Activated naive CD4-positive, alpha-beta T cell treated with anti-CD3 and anti-CD28 coated beads, Interleukin-2, amount 50 U/mL, for 72 hours (primary cell): ENCODE measurements at regions not wholly inside any gene's neighbourhood (a gene's known extent, or its start where the extent isn't known, plus 50 kb on each side); places are given as distances from the start of the nearest gene placed in this dataset.
"Not testable (repeated sequence)": the region's sequence is repeated elsewhere in the genome, so short reads cannot be mapped to it uniquely, and the experiment has no call there.

Experiments
- ATAC-seq, 2 donors: fragments of 150-1000 bp; cut with Tn5 transposase; 2 replicates each; pipeline ENCODE4 v1.10.0; 2021; ENCODE audit warnings: mild to moderate bottlenecking in 2 of 2, moderate library complexity in 2 of 2
- DNase-seq, 2 donors: peaks; one replicate each; pipeline ENCODE4 v3.0.0; 2021 to 2022; ENCODE audit warnings: low spot score in 2 of 2
- H3K27ac Mint-ChIP-seq, 2 donors: one replicate each; pipeline ENCODE4 v1.8.0; 2022; ENCODE audit warnings: mild to moderate bottlenecking in 2 of 2, mixed read lengths in 2 of 2
- H3K36me3 Mint-ChIP-seq, 2 donors: one replicate each; pipeline ENCODE4 v1.8.0; 2022; ENCODE audit warnings: mixed read lengths in 2 of 2
- H3K9me3 Mint-ChIP-seq, 2 donors: one replicate each; pipeline ENCODE4 v1.8.0; 2022; ENCODE audit warnings: mixed read lengths in 2 of 2

GRCh38 chr22:49525360-49525759 is 302.3 kb downstream of the BRD1 start:
- Mint-ChIP-seq H3K27ac (no peak overlapping the region), H3K9me3 (no peaks in the 10 kb centered on the region), H3K36me3 (peaks cover 0 to 10% of the 10 kb centered on the region in 2 donors)
- no peak for ATAC-seq
- no peak for DNase-seq

DNA sequence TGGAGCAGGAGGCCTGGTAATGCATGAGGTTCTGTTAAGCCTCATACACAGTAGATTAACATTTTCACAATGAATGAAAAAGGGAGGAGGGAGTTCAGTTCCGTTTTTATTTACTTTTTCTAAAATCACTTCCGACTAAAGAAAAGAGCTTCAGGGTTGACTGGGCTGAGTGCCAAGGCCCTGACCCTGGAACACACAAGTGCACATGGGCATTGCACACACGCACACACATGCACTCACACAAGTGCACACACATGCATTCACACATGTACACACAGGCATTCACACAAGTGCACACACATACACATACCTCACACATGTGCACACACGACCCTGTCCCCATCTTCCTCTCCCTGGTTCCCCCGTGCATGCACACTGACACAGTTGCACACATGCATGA is 303.3 kb downstream of the BRD1 start:
- DNase-seq: no peak
- Mint-ChIP-seq H3K36me3 (peaks cover 0 to 10% of the 10 kb centered on the region in 2 donors), H3K27ac (no peak overlapping the region), H3K9me3 (no peaks in the 10 kb centered on the region)
- no peak for ATAC-seq

DNA sequence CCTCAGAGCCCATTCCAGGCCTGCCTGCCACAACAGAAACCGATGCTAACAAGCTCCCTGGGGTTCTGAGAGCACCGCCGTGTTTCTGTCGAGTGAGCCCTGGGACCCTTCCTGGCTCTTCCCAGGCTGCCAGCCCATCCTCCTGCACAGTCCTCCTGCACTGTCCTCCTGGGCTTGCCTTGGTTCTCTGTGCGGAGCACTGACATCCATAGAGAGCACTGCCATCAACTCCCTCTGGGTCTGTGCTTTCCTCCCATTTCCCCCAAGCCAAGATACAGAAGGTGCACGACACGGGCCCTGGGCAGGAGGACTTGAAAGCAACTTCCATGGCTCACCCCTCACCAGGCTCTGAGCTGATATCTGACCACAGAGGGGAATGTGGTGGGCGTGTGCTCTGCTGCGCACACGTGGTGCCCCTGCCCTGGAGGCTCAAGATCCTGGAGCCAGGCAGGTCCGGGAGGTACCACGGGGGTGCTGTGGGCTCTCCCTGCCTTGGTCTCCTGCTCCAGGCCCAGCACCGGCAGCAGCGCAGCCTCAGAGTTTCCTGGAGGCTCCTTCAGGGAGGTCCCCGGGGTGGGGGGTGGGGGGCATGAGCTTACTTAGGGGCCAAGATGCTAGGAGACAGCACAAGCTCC is 304.2 kb downstream of the BRD1 start:
- DNase-seq (no peak), ATAC-seq (no peak)
- Mint-ChIP-seq H3K27ac (no peak overlapping the region), H3K9me3 (no peaks in the 10 kb centered on the region), H3K36me3 (peaks cover 0 to 10% of the 10 kb centered on the region in 2 donors)

- ATAC-seq (no peak), DNase-seq (no peak)
- H3K9me3 Mint-ChIP-seq: no peaks in the 10 kb centered on the region
- peaks cover 0 to 10% of the 10 kb centered on the region in 2 donors for H3K36me3 Mint-ChIP-seq
- H3K27ac Mint-ChIP-seq: no peak overlapping the region
Measured at GRCh38 chr22:49522582-49523373, 304.9 kb downstream of the BRD1 start.

DNA sequence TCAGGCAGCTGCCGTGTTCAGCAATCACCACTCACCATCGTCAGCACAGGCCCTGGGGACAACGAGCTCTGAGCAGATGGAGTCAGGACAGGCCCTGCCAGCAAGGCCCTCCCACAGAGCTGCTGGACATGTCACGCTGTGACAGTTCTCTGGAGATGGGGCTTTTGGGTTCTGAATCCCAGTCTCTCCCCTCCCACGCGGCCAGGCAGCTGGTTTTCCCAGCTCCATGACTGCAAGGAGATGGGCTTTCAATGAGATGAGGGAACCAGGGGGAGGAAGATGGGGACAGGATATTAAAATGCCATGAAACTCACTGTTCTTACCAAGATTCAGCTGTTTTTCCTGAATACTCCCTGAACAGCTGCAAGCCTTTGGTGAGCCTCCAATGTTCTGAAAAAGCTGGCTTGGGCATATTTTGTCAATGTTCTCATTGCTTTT is 305.9 kb downstream of the BRD1 start:
- DNase-seq: no peak
- Mint-ChIP-seq H3K36me3 (peaks cover 0 to 1% of the 10 kb centered on the region in 2 donors), H3K9me3 (no peaks in the 10 kb centered on the region), H3K27ac (no peak overlapping the region)
- ATAC-seq: no peak

DNA sequence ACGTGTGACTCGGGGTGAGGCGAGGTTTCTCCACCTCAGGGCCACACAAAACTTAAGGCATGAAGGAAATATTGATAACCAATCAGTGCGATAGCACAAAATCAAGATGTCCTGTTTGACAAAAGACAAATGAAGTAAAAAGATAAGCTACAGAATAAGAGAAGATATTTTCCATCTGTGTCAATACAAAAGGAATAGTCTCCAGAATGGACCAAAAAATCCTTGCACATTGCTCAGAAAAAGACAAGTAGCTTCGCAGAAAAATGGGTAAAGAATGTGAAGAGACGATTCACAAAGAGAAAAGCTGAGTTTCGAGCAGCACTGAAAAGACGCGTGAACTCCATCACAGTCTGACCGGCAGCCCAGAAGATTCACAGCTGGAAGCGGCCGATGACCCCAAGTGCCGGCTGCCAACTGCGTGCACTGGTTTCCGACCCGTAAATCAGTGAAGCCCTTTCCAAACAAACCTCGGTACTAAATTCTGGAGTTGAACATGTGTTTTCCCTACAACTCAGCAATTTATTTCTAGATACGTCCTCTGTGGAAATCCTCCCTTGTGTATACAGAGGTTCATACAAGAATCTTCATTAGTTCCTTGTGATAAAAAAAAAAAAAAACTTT is 308.4 kb downstream of the BRD1 start:
- ATAC-seq: no peak
- H3K36me3 Mint-ChIP-seq: no peaks in the 10 kb centered on the region
- no peak overlapping the region for H3K27ac Mint-ChIP-seq
- peak in 1 of 2 donors; percentile 13 for DNase-seq
- no peaks in the 10 kb centered on the region for H3K9me3 Mint-ChIP-seq

DNA sequence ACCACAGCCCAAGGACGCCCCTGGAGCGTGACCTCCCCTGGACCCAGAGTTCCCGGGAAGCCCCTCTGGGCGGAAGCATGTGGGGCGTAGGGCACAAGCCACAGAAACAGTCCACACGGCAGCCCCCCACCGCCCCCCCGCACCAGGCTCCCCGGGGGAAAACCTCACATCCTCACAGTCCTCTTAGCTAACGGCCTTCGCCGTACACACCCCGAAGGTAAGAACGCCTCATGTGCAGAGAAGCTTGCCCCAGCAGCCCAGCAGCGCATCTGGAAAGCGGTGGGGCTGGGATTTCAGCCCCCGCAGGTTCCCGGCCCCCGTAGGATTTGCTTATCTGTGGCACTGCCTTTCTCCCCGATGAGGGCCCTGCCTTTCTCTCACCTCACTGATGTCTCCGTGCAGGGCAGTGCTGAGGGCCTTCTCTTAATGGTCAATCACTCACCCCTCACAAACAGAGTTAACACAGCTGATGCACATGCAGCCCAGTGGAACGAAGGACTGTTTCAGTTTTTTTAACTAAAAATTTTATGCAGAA is 309.2 kb downstream of the BRD1 start:
- H3K9me3 Mint-ChIP-seq: peaks cover 4 to 5% of the 10 kb centered on the region in 2 donors
- DNase-seq (no peak), ATAC-seq (no peak)
- H3K36me3 Mint-ChIP-seq: peaks cover 0 to 5% of the 10 kb centered on the region in 2 donors
- no peak overlapping the region for H3K27ac Mint-ChIP-seq

DNA sequence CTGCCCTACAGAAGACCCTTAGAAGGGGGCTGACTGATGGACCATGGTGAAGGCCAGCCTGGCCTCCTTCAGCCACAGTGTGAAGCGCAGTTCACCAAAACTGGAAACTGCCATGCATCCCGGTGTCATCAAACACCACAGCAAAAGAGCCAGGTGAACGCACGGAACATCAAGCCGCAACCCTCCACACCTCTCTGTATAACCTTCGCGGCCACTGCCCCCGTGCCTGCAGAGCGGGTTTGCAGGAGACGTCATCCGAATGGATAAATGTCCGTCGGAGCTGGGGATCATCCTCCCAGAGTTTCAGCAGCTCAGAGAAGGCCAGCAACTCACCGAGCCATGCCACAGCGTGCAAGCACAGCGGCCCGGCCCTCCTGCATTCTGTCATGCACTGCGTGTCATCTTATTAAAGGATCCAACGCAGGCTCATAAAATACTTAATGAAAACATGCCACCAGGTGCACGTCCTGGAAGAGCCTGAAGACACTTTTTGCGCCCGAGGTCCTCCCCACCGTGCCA is 309.9 kb downstream of the BRD1 start:
- no peak for ATAC-seq
- DNase-seq: no peak
- H3K27ac Mint-ChIP-seq: no peak overlapping the region
- peaks cover 0 to 7% of the 10 kb centered on the region in 2 donors for H3K36me3 Mint-ChIP-seq
- H3K9me3 Mint-ChIP-seq: peaks cover 6% of the 10 kb centered on the region in 2 donors

- no peak overlapping the region for H3K27ac Mint-ChIP-seq
- DNase-seq: no peak
- peaks cover 6% of the 10 kb centered on the region in 2 donors for H3K9me3 Mint-ChIP-seq
- no peak for ATAC-seq
- H3K36me3 Mint-ChIP-seq: peaks cover 2 to 7% of the 10 kb centered on the region in 2 donors
Measured at GRCh38 chr22:49517211-49517610, 310.5 kb downstream of the BRD1 start.

DNA sequence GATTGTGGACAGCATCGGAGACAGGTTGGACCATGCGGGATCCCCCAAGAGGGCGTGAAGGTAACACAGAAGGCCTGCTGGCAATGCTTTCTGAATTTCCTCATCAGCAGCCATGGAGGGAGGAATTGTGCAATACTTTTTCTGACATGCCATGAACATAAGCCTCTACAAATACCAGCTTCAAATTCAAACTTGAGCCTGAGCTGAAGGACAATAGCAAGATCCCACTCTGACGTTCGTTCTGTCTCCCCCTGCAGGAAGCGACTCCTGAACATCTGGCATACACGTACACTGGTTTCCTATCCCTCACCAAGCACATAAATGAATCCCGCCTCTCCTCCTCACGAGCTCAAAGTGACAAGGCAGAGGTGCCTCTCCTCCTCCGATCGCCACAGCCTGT is 312.2 kb downstream of the BRD1 start:
- DNase-seq: peak in 1 of 2 donors; percentile 6
- Mint-ChIP-seq H3K9me3 (peaks cover 12 to 13% of the 10 kb centered on the region in 2 donors), H3K27ac (no peak overlapping the region), H3K36me3 (peaks cover 14% of the 10 kb centered on the region in 2 donors)
- ATAC-seq: no peak

DNA sequence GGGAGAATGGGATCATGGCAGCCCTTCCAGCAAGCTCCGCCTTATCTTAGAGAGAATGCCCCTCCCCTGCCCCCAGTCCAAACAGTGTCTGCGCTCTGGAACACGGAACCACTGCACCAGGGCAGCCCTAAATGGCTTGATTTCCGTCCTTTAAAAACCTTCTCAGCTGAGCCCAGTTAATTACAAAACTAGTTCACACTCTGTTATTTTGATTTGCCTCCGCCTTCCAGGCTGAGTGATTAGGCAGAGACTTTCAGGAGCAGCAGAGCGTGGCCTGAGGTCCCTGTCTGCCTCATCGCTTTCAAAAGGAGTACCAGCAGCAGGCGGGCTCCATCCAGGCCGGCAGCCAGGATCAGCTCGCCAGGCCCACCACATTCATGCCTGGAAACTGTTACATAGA is 313.0 kb downstream of the BRD1 start:
- Mint-ChIP-seq H3K9me3 (peaks cover 12 to 13% of the 10 kb centered on the region in 2 donors), H3K36me3 (peaks cover 14% of the 10 kb centered on the region in 2 donors), H3K27ac (no peak overlapping the region)
- no peak for DNase-seq
- ATAC-seq: no peak

DNA sequence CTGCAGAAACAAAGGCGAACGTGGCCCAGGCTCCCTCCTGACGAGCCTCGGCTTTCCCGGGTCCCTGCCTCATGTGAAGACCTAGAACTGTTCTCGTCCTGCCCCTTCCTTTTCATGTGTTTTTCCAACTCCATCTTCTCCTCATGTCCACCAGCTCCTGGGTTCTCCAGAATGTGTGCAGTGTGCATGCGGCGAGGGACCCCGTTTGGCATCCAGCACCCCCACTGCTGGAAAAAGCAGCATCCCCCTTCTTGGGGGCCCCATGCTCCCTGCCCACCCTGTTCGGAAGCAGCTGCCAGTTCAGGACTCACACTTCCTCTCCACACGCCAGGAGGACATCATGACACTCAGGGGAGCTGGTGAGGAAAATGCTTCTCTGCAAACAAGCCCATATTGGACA is 313.5 kb downstream of the BRD1 start:
- ATAC-seq: no peak
- Mint-ChIP-seq H3K36me3 (peaks cover 14% of the 10 kb centered on the region in 2 donors), H3K27ac (no peak overlapping the region), H3K9me3 (peaks cover 12 to 13% of the 10 kb centered on the region in 2 donors)
- DNase-seq: peak in 1 of 2 donors; percentile 23

DNA sequence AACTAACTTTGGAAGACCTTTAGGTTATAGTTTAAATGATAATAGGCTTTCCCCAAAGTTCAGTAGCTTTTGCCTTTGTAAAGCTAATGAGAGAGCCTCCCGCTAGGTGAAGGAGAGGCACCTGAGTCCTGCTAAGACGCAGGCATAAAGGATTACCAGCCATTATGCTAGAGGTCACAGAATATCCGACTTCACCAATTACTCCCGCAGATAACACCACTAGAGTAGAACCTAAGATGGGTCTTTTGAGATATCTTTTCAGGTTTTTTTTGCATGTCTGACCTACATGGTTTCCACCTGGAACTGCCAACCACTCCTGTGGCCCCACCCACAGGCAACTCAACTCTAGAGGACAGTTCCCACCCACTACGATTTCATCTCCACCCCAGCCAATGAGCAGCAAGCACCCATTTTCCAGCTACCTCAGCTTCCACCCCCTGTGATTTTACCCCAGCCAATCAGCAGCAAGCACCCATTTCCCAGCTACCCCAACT is 314.3 kb downstream of the BRD1 start:
- ATAC-seq (no peak), DNase-seq (peak in 1 of 2 donors; percentile 6)
- H3K36me3 Mint-ChIP-seq: peaks cover 14% of the 10 kb centered on the region in 2 donors
- peak overlapping the region in 1 of 2 donors; percentile 63 for H3K27ac Mint-ChIP-seq
- peaks cover 12 to 13% of the 10 kb centered on the region in 2 donors for H3K9me3 Mint-ChIP-seq

GRCh38 chr22:49512487-49513165 is 315.0 kb downstream of the BRD1 start:
- Mint-ChIP-seq H3K36me3 (peaks cover 14 to 21% of the 10 kb centered on the region in 2 donors), H3K27ac (peak overlapping the region in 1 of 2 donors; percentile 83), H3K9me3 (peaks cover 12 to 18% of the 10 kb centered on the region in 2 donors)
- ATAC-seq: no peak
- DNase-seq: no peak

DNA sequence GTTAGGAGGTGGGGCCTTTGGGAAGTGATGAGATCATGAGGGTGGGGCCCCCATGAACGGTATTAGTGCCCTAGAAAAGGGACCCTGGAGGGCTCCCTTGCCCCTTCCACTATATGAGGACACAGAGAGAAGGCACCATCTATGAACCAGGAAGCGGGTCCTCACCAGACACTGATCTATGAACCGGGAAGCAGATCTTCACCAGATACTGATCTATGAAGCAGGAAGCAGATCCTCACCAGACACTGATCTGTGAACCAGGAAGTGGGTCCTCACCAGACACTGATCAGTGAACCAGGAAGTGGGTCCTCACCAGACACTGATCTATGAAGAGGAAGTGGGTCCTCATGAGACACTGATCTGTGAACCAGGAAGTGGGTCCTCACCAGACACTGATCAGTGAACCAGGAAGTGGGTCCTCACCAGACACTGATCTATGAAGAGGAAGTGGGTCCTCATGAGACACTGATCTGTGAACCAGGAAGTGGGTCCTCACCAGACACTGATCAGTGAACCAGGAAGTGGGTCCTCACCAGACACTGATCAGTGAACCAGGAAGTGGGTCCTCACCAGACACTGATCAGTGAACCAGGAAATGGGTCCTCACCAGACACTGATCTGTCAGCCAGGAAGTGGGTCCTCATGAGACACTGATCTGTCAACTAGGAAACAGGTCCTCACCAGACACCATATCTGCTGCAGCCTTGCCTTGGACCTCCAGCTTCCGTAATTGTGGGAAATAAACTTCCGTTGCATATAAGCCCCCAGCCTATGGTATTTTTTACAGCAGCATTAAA is 316.1 kb downstream of the BRD1 start:
- Mint-ChIP-seq H3K36me3 (peaks cover 14 to 22% of the 10 kb centered on the region in 2 donors), H3K27ac (peak overlapping the region; percentile 83 to 95), H3K9me3 (peaks cover 12 to 18% of the 10 kb centered on the region in 2 donors)
- DNase-seq: peak in 1 of 2 donors; percentile 44
- not testable (repeated sequence) for ATAC-seq
